ENCODE measurements at regions not wholly inside any gene's neighbourhood (a gene's known extent, or its start where the extent isn't known, plus 50 kb on each side); places are given as distances from the start of the nearest gene placed in this dataset.

DNA sequence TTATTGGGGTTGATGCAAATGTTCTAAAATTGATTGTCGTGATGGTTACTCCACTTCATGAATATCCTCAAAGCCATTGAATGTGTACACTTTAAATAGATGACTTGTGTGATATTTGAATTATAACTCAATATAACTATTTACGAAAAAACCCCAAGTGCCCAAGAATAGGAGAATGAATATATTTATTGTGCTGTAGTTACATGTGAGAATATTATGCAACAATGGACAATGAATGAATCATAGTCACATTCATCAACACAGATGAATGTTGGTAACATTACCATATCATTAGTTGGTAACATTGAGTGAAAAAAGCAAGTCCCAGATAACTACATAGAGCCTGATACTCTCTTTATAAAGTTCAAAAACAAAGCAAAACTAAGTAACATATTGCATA is 127.8 kb upstream of the UBL3 start:
- Histone ChIP-seq H3K27me3 (no peaks in the 10 kb centered on the region), H3K36me3 (no peaks in the 10 kb centered on the region), H3K27ac (no peak overlapping the region), H3K4me3 (no peak overlapping the region), H3K9me3 (no peaks in the 10 kb centered on the region), H3K4me1 (no peaks in the 10 kb centered on the region)
- in situ Hi-C loops (cut with MboI; ENCODE audit: low sequenced_read_pairs in 4 of 4): no loop called here
- TF ChIP-seq, protein P1, sequence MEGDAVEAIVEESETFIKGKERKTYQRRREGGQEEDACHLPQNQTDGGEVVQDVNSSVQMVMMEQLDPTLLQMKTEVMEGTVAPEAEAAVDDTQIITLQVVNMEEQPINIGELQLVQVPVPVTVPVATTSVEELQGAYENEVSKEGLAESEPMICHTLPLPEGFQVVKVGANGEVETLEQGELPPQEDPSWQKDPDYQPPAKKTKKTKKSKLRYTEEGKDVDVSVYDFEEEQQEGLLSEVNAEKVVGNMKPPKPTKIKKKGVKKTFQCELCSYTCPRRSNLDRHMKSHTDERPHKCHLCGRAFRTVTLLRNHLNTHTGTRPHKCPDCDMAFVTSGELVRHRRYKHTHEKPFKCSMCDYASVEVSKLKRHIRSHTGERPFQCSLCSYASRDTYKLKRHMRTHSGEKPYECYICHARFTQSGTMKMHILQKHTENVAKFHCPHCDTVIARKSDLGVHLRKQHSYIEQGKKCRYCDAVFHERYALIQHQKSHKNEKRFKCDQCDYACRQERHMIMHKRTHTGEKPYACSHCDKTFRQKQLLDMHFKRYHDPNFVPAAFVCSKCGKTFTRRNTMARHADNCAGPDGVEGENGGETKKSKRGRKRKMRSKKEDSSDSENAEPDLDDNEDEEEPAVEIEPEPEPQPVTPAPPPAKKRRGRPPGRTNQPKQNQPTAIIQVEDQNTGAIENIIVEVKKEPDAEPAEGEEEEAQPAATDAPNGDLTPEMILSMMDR (IDR thresholded peaks at IDR 0.05 in 4 of 5, conservative IDR thresholded peaks at IDR 0.05 in 1 of 5): no peak
- TF ChIP-seq POLR2A (IDR thresholded peaks at IDR 0.05): no peak
- no peak for ATAC-seq
- intact Hi-C loops (cut with DNase I; ENCODE audit: low total_unique reads): no loop called here
- no peak for DNase-seq

DNA sequence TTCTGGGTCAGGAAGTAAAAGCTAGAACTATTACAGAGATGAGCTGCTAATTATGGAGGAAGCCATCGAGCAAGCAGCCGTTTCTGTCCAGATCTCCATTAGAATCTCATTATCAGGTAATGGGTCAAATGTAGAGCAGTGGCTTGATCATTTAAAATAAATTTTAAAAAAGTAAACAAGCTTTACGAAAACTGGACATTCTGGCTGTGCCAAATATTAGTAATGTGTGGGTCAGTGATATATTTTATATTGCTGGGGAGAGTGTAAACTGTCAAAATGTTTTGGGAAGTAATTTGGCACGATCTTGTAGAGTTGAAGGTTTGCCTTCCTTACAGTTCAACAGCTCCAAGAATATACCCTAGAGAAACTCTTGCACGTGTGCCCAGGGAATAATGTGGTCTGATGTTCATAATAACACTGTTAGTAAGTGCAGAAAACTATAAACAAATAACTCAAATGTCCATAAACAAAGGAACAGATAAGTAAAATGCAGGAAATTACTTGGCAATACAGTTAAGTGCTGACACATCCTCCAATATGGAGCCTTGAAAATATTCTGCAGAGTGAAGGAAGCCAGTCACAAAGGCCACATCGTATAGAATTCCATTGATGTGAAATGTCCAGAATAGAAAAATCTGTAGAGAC is 127.2 kb upstream of the UBL3 start:
- ATAC-seq (no peak), DNase-seq (no peak)
- TF ChIP-seq, protein P1 (IDR thresholded peaks at IDR 0.05 in 4 of 5, conservative IDR thresholded peaks at IDR 0.05 in 1 of 5): no peak
- no peak for TF ChIP-seq POLR2A (IDR thresholded peaks at IDR 0.05)
- intact Hi-C loops (cut with DNase I; ENCODE audit: low total_unique reads) (no loop called here), in situ Hi-C loops (cut with MboI; ENCODE audit: low sequenced_read_pairs in 4 of 4) (no loop called here)
- H3K4me3 ChIP-seq: no peak overlapping the region
- no peak overlapping the region for H3K27ac ChIP-seq
- no peaks in the 10 kb centered on the region for H3K4me1 ChIP-seq
- H3K9me3 ChIP-seq: no peaks in the 10 kb centered on the region
- no peaks in the 10 kb centered on the region for H3K36me3 ChIP-seq
- H3K27me3 ChIP-seq: no peaks in the 10 kb centered on the region

DNA sequence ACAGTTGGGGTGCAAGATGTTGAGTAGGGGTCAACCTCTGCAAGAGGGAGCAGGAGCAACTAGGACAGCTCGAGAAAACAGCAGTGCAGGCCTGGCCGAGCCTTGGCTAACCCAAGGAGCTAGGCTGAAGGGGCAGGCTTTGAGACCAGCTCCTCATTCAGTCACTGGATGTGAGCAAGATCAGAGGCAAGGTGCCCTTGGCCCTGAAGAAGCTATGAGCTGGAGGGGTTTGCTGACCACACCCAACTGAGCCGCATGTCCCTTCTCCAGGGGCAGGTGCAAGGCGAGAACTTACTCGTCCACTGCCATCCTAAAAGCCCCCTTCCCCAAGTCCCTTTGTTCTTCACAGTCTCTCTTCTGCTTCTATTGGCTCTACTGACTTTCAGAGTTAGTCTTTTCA is 126.1 kb upstream of the UBL3 start:
- no peak for DNase-seq
- Histone ChIP-seq H3K27ac (no peak overlapping the region), H3K36me3 (no peaks in the 10 kb centered on the region), H3K4me1 (no peaks in the 10 kb centered on the region), H3K27me3 (no peaks in the 10 kb centered on the region), H3K4me3 (no peak overlapping the region), H3K9me3 (no peaks in the 10 kb centered on the region)
- TF ChIP-seq, protein P1 (IDR thresholded peaks at IDR 0.05 in 4 of 5, conservative IDR thresholded peaks at IDR 0.05 in 1 of 5): no peak
- no peak for TF ChIP-seq POLR2A (IDR thresholded peaks at IDR 0.05)
- in situ Hi-C loops (cut with MboI; ENCODE audit: low sequenced_read_pairs in 4 of 4) (no loop called here), intact Hi-C loops (cut with DNase I; ENCODE audit: low total_unique reads) (no loop called here)
- ATAC-seq: no peak

DNA sequence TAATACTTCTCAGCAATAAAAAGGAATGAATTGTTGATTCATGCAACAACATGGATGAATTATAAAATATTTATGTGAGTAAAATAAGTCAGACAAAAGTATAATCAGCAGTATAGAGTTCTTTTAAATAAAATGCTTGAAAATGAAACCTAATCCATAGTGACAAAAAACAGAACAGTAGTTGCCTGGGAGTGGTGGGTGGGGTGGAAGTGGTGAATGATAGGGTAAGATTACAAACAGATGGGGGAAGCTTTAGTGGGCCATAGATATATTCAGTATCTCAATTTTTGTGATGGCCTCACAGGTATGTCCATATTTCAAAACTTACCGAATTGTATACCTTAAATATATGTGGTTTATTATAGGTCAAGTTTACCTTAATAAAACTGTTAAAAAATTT is 124.9 kb upstream of the UBL3 start:
- H3K36me3 ChIP-seq: no peaks in the 10 kb centered on the region
- ATAC-seq (no peak), DNase-seq (no peak)
- in situ Hi-C loops (cut with MboI; ENCODE audit: low sequenced_read_pairs in 4 of 4) (no loop called here), intact Hi-C loops (cut with DNase I; ENCODE audit: low total_unique reads) (no loop called here)
- no peaks in the 10 kb centered on the region for H3K9me3 ChIP-seq
- no peaks in the 10 kb centered on the region for H3K27me3 ChIP-seq
- H3K4me1 ChIP-seq: no peaks in the 10 kb centered on the region
- TF ChIP-seq, protein P1 (IDR thresholded peaks at IDR 0.05 in 4 of 5, conservative IDR thresholded peaks at IDR 0.05 in 1 of 5): no peak
- TF ChIP-seq POLR2A (IDR thresholded peaks at IDR 0.05): no peak
- no peak overlapping the region for H3K4me3 ChIP-seq
- no peak overlapping the region for H3K27ac ChIP-seq

DNA sequence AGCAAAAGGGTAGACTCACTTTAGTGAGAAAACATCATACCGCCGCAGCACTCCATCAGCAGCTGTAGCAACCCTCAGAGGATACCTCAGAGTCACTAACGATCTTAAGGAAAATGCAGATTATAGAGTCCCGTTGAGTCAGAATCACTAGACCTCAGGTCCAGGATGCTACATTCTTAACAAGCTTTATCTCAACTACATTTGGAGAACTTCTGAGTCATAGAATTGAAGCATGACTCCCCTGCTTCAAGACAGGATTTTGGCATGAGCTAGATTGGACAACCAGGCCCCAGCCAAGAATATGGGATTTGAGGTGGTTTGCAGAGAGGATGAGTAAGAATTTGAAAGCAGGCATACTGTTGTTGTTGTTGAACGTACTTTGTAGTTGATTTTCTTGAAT is 118.9 kb upstream of the UBL3 start:
- no peak for TF ChIP-seq POLR2A (IDR thresholded peaks at IDR 0.05)
- TF ChIP-seq, protein P1 (IDR thresholded peaks at IDR 0.05 in 4 of 5, conservative IDR thresholded peaks at IDR 0.05 in 1 of 5): no peak
- no peaks in the 10 kb centered on the region for H3K4me1 ChIP-seq
- H3K27ac ChIP-seq: no peak overlapping the region
- H3K36me3 ChIP-seq: no peaks in the 10 kb centered on the region
- H3K9me3 ChIP-seq: peaks cover 0 to 6% (median 0%) of the 10 kb centered on the region in 3 donors
- DNase-seq: no peak
- in situ Hi-C loops (cut with MboI; ENCODE audit: low sequenced_read_pairs in 4 of 4): no loop called here
- intact Hi-C loops (cut with DNase I; ENCODE audit: low total_unique reads): no loop called here
- no peak for ATAC-seq
- no peaks in the 10 kb centered on the region for H3K27me3 ChIP-seq
- no peak overlapping the region for H3K4me3 ChIP-seq

Data from gastrocnemius medialis (tissue), 4 donors.